Stomach (tissue), 8 donors: ENCODE measurements at regions not wholly inside any gene's neighbourhood (a gene's known extent, or its start where the extent isn't known, plus 50 kb on each side); places are given as distances from the start of the nearest gene placed in this dataset.

Source experiments
- DNase-seq, 2 donors: peaks; one replicate each; pipeline versions ENCODE4 v3.0.0 to v3.0.0-alpha.2; 2013 to 2019
- H3K27ac ChIP-seq, 5 donors: fragments of 200-600 bp in 4 of 5; sonication (generic) in 4 of 5; one replicate each; pipeline ENCODE4 v1.5.1; 2013 to 2019; ENCODE audit warnings: mild to moderate bottlenecking in 1 of 5, moderate library complexity in 1 of 5
- H3K27me3 ChIP-seq, 3 donors: fragments of 200-600 bp; sonication (generic); one replicate each; pipeline ENCODE4 v1.5.1; 2017 to 2019; ENCODE audit warnings: mixed run types in 1 of 3
- H3K36me3 ChIP-seq, 4 donors: fragments of 200-600 bp; sonication (generic); 1 replicate in 3 of 4; 2 replicates in 1 of 4; pipeline ENCODE4 v1.5.1; 2016 to 2019
- H3K4me1 ChIP-seq, 4 donors: fragments of 200-600 bp; sonication (generic); one replicate each; pipeline ENCODE4 v1.5.1; 2016 to 2019
- H3K4me3 ChIP-seq, 4 donors: fragments of 200-600 bp; sonication (generic) in 3 of 4; one replicate each; pipeline ENCODE4 v1.5.1; 2016 to 2019; ENCODE audit warnings: mild to moderate bottlenecking in 1 of 4
- H3K9me3 ChIP-seq, 4 donors: fragments of 200-600 bp; sonication (generic); one replicate each; pipeline ENCODE4 v1.5.1; 2016 to 2019
- CTCF ChIP-seq, 7 experiments: fragments of 450-650 bp in 4 of 7; fragments of 200-600 bp in 3 of 7; sonication (generic) in 3 of 7; IDR thresholded peaks; one replicate each; pipeline ENCODE4 v1.5.1; 2016 to 2019; ENCODE audit warnings: antibody characterized with exemption in 7 of 7, control low read depth in 2 of 7, mild to moderate bottlenecking in 1 of 7
- EP300 ChIP-seq: sonication (generic); formaldehyde crosslinking; IDR thresholded peaks from one replicate; pipeline ENCODE4 v1.6.1; 2017; ENCODE audit warnings: antibody characterized with exemption
- POLR2A ChIP-seq, 4 donors: fragments of 450-650 bp; IDR thresholded peaks; one replicate each; pipeline ENCODE4 v1.6.1; 2016; ENCODE audit warnings: antibody characterized with exemption in 4 of 4, control low read depth in 2 of 4, mild to moderate bottlenecking in 1 of 4, moderate library complexity in 1 of 4
- POLR2AphosphoS5 ChIP-seq, 3 donors: sonication (generic); formaldehyde crosslinking; IDR thresholded peaks; one replicate each; pipeline ENCODE4 v1.6.1; 2016; ENCODE audit warnings: antibody characterized with exemption in 3 of 3
- WGBS, 5 donors: extraction: QIAGEN DNeasy Blood & Tissue Kit in 3 of 5; methylation state at CpG; one replicate each; pipeline versions ENCODE4 v1.1.5 to v1.1.7; 2013 to 2018; 5-methylcytosine and 5-hydroxymethylcytosine counted together
- intact Hi-C: fragments of 100-400 bp; cut with DNase I; formaldehyde crosslinking; loops from one replicate; pipeline ENCODE4 v1.15.1; 2023; ENCODE audit warnings: low total_unique reads
- donor health status: healthy with polysubstance abuse.
- donor health status: Bipolar disorder and iron deficiency.
- donor health status: healthy.

GRCh38 chr10:108452533-108452932 lies 1288.0 kb upstream of the SORCS1 start:
- DNase-seq = no peak
- H3K4me3 ChIP-seq = no peak overlapping the region
- intact Hi-C loops = no loop called here
- no peaks in the 10 kb centered on the region for H3K9me3 ChIP-seq
- peaks cover 0 to 8% (median 0%) of the 10 kb centered on the region in 4 donors for H3K4me1 ChIP-seq
- 20 to 53% (median 44%) methylated on average over 5 of the region's 5 CpGs for WGBS, 5 donors
- TF ChIP-seq POLR2A (IDR thresholded peaks at IDR 0.05) = no peak
- peak overlapping the region in 1 of 5 donors; percentile 14 for H3K27ac ChIP-seq
- no peaks in the 10 kb centered on the region for H3K27me3 ChIP-seq
- no peaks in the 10 kb centered on the region for H3K36me3 ChIP-seq

- DNase-seq = no peak
- Histone ChIP-seq H3K27ac (no peak overlapping the region), H3K4me1 (peaks cover 0 to 8% (median 0%) of the 10 kb centered on the region in 4 donors), H3K27me3 (no peaks in the 10 kb centered on the region), H3K36me3 (no peaks in the 10 kb centered on the region), H3K4me3 (no peak overlapping the region), H3K9me3 (no peaks in the 10 kb centered on the region)
- TF ChIP-seq POLR2AphosphoS5 (IDR thresholded peaks at IDR 0.05) (no peak), EP300 (no peak)
- WGBS, 5 donors = 50 to 75% (median 72%) methylated on average over 2 of the region's 2 CpGs
- intact Hi-C loops = no loop called here
Measured at GRCh38 chr10:108450280-108450679, 1285.8 kb upstream of the SORCS1 start.

GRCh38 chr10:108445746-108446145 lies 1281.2 kb upstream of the SORCS1 start:
- no peaks in the 10 kb centered on the region for H3K27me3 ChIP-seq
- H3K4me3 ChIP-seq = no peak overlapping the region
- WGBS, 5 donors = 76 to 93% (median 89%) methylated on average over 3 of the region's 3 CpGs
- no peak overlapping the region for H3K27ac ChIP-seq
- TF ChIP-seq POLR2AphosphoS5 (IDR thresholded peaks at IDR 0.05) = no peak
- TF ChIP-seq EP300 = no peak
- no peak for TF ChIP-seq POLR2A (IDR thresholded peaks at IDR 0.05)
- TF ChIP-seq CTCF (IDR thresholded peaks at IDR 0.05) = no peak
- intact Hi-C loops = no loop called here
- H3K9me3 ChIP-seq = no peaks in the 10 kb centered on the region
- H3K4me1 ChIP-seq = no peaks in the 10 kb centered on the region
- no peak for DNase-seq
- H3K36me3 ChIP-seq = no peaks in the 10 kb centered on the region

DNA sequence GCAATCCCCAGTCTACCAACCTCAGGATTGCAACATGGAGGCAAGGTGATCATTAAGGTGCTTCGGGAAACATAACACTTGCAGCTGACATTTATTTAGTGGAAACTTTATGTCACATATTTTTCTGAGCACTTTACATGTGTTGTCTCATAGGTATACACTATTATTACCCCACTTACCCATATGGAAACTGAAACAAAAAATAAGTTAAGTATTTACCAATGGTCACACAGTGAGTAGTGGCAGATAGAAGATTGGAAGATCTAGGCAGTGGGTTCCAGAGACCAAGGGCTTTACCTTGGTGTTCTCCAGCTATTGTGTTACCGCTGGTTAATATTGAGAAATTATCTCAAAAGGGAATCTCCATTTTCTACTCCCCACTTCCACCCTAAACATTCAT lies 1279.1 kb upstream of the SORCS1 start:
- TF ChIP-seq CTCF (IDR thresholded peaks at IDR 0.05) (no peak), EP300 (no peak), POLR2AphosphoS5 (IDR thresholded peaks at IDR 0.05) (no peak), POLR2A (IDR thresholded peaks at IDR 0.05) (no peak)
- no peak overlapping the region for H3K27ac ChIP-seq
- no peak for DNase-seq
- no peaks in the 10 kb centered on the region for H3K4me1 ChIP-seq
- intact Hi-C loops = no loop called here
- H3K36me3 ChIP-seq = no peaks in the 10 kb centered on the region
- 89 to 100% (median 95%) methylated on average over 2 of the region's 2 CpGs for WGBS, 5 donors
- no peaks in the 10 kb centered on the region for H3K9me3 ChIP-seq
- no peaks in the 10 kb centered on the region for H3K27me3 ChIP-seq
- no peak overlapping the region for H3K4me3 ChIP-seq

- TF ChIP-seq CTCF (IDR thresholded peaks at IDR 0.05) (no peak), POLR2A (IDR thresholded peaks at IDR 0.05) (no peak), EP300 (no peak), POLR2AphosphoS5 (IDR thresholded peaks at IDR 0.05) (no peak)
- Histone ChIP-seq H3K27me3 (no peaks in the 10 kb centered on the region), H3K9me3 (no peaks in the 10 kb centered on the region), H3K4me3 (no peak overlapping the region), H3K27ac (no peak overlapping the region), H3K36me3 (no peaks in the 10 kb centered on the region), H3K4me1 (no peaks in the 10 kb centered on the region)
- DNase-seq = no peak
- WGBS, 5 donors = 67 to 80% (median 77%) methylated on average over 1 of the region's 1 CpG
- intact Hi-C loops = no loop called here
Measured at GRCh38 chr10:108439397-108439796, 1274.9 kb upstream of the SORCS1 start.
